Raji (cell line): ENCODE measurements at regions not wholly inside any gene's neighbourhood (a gene's known extent, or its start where the extent isn't known, plus 50 kb on each side); places are given as distances from the start of the nearest gene placed in this dataset.

Source experiments
- POLR2A ChIP-seq: IDR thresholded peaks from 2 replicates; pipeline ENCODE4 v1.6.1; 2011; ENCODE audit warnings: low read depth, low read length, control low read depth; ENCODE audit not compliant: insufficient read depth

- TF ChIP-seq POLR2A = no peak
Measured at GRCh38 chr2:144310484-144310883, 209.4 kb downstream of the ZEB2 start.

- TF ChIP-seq POLR2A = no peak
Measured at GRCh38 chr2:144307711-144308110, 212.2 kb downstream of the ZEB2 start.

GRCh38 chr2:144304202-144304601 is 215.7 kb downstream of the ZEB2 start:
- TF ChIP-seq POLR2A = no peak

GRCh38 chr2:144300632-144301031 is 219.3 kb downstream of the ZEB2 start:
- TF ChIP-seq POLR2A = no peak

- TF ChIP-seq POLR2A = no peak
Measured at GRCh38 chr2:144290276-144290675, 229.6 kb downstream of the ZEB2 start.

GRCh38 chr2:144288438-144288837 is 231.5 kb downstream of the ZEB2 start:
- TF ChIP-seq POLR2A = no peak

- no peak for TF ChIP-seq POLR2A
Measured at GRCh38 chr2:144285324-144285723, 234.6 kb downstream of the ZEB2 start.

- TF ChIP-seq POLR2A = no peak
Measured at GRCh38 chr2:144281476-144281875, 238.4 kb downstream of the ZEB2 start.

GRCh38 chr2:144280009-144280408 is 239.9 kb downstream of the ZEB2 start:
- TF ChIP-seq POLR2A = no peak

- no peak for TF ChIP-seq POLR2A
Measured at GRCh38 chr2:144279165-144279564, 240.8 kb downstream of the ZEB2 start.

- TF ChIP-seq POLR2A = no peak
Measured at GRCh38 chr2:144277622-144278354, 242.1 kb downstream of the ZEB2 start.

GRCh38 chr2:144275340-144275739 is 244.6 kb downstream of the ZEB2 start:
- no peak for TF ChIP-seq POLR2A

GRCh38 chr2:144274131-144274530 is 245.8 kb downstream of the ZEB2 start:
- no peak for TF ChIP-seq POLR2A

GRCh38 chr2:144270951-144271350 is 249.0 kb downstream of the ZEB2 start:
- TF ChIP-seq POLR2A = no peak

- TF ChIP-seq POLR2A = no peak
Measured at GRCh38 chr2:144268036-144268678, 251.8 kb downstream of the ZEB2 start.

GRCh38 chr2:144267239-144267638 is 252.7 kb downstream of the ZEB2 start:
- TF ChIP-seq POLR2A = no peak

GRCh38 chr2:144265654-144266053 is 254.3 kb downstream of the ZEB2 start:
- TF ChIP-seq POLR2A = no peak
